Lung (tissue), 11 donors: ENCODE measurements at regions not wholly inside any gene's neighbourhood (a gene's known extent, or its start where the extent isn't known, plus 50 kb on each side); places are given as distances from the start of the nearest gene placed in this dataset.
"Not testable (repeated sequence)": the region's sequence is repeated elsewhere in the genome, so short reads cannot be mapped to it uniquely, and the experiment has no call there.

Experiments
- ATAC-seq: fragments of 200-7000 bp; cut with Tn5 transposase; one replicate; pipeline ENCODE4 v1.9.1; 2020; ENCODE audit warnings: moderate number of reproducible peaks; ENCODE audit not compliant: insufficient read depth, low FRiP score
- DNase-seq, 3 donors: peaks; one replicate each; pipeline ENCODE4 v3.0.0-alpha.2; 2013 to 2017
- H3K27ac ChIP-seq, 2 donors: one replicate each; pipeline ENCODE4 v1.5.1; 2013; ENCODE audit warnings: mild to moderate bottlenecking in 2 of 2, moderate library complexity in 2 of 2, control low read depth in 1 of 2, inconsistent platforms in 1 of 2, low read depth in 1 of 2, low read length in 1 of 2
- H3K27me3 ChIP-seq, 3 donors: one replicate each; pipeline ENCODE4 v1.5.1; 2013; ENCODE audit warnings: low read length in 2 of 3; ENCODE audit not compliant: control insufficient read depth in 3 of 3, insufficient read depth in 3 of 3
- H3K36me3 ChIP-seq, 4 donors: one replicate each; pipeline ENCODE4 v1.5.1; 2013; ENCODE audit warnings: low read length in 4 of 4, mild to moderate bottlenecking in 1 of 4, moderate library complexity in 1 of 4; ENCODE audit not compliant: control insufficient read depth in 4 of 4, insufficient read depth in 4 of 4
- H3K4me1 ChIP-seq, 5 donors: one replicate each; pipeline ENCODE4 v1.5.1; 2013; ENCODE audit warnings: low read length in 5 of 5, mild to moderate bottlenecking in 2 of 5, moderate library complexity in 1 of 5; ENCODE audit not compliant: control insufficient read depth in 5 of 5, insufficient read depth in 5 of 5
- H3K4me3 ChIP-seq: one replicate; pipeline ENCODE4 v1.5.1; 2013; ENCODE audit warnings: mild to moderate bottlenecking, control low read depth, moderate library complexity
- H3K9ac ChIP-seq, 2 donors: one replicate each; pipeline ENCODE4 v1.5.1; 2013; ENCODE audit warnings: low read length in 2 of 2, control low read depth in 1 of 2; ENCODE audit not compliant: insufficient read depth in 1 of 2
- H3K9me3 ChIP-seq, 4 donors: one replicate each; pipeline ENCODE4 v1.5.1; 2013; ENCODE audit warnings: low read length in 3 of 4, mild to moderate bottlenecking in 1 of 4, moderate library complexity in 1 of 4; ENCODE audit not compliant: control insufficient read depth in 4 of 4, insufficient read depth in 3 of 4
- WGBS, 2 donors: extraction: QIAGEN DNeasy Blood & Tissue Kit; methylation state at CpG; one replicate each; pipeline ENCODE4 v1.1.7; 2013; 5-methylcytosine and 5-hydroxymethylcytosine counted together
- TF ChIP-seq, protein P1 (sequence below): IDR thresholded peaks from 2 replicates; pipeline ENCODE4 v1.5.1; 2012; ENCODE audit warnings: mild to moderate bottlenecking; ENCODE audit errors: control extremely low read depth, extremely low read depth
- donor health status: control.
- donor health status: control.
- donor health status: Bipolar disorder and iron deficiency.
- donor health status: healthy.
- donor health status: DM: yes; HTN: yes; CAD: no.

DNA sequence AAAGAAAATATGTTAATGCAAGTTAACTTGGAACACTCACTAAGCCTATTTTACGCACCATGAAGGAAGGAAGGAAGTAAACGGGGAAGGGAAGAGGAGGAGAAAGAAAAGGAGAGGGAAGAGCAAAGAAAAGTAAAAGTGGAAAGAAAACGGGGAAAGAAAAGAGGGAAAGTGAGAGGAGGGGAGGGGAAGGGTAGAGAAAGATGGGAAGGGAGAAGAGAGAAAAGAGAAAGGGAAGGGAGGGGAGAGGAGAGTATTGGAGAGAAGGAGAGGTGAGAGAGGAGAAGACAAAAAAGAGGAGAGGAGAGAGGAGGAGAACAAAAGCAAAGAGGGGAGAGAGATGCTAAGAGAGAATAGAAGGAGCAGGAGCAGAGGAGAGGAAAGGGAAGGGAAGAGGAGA lies 224.1 kb downstream of the SLITRK2 start:
- ATAC-seq = no peak
- TF ChIP-seq, protein P1, sequence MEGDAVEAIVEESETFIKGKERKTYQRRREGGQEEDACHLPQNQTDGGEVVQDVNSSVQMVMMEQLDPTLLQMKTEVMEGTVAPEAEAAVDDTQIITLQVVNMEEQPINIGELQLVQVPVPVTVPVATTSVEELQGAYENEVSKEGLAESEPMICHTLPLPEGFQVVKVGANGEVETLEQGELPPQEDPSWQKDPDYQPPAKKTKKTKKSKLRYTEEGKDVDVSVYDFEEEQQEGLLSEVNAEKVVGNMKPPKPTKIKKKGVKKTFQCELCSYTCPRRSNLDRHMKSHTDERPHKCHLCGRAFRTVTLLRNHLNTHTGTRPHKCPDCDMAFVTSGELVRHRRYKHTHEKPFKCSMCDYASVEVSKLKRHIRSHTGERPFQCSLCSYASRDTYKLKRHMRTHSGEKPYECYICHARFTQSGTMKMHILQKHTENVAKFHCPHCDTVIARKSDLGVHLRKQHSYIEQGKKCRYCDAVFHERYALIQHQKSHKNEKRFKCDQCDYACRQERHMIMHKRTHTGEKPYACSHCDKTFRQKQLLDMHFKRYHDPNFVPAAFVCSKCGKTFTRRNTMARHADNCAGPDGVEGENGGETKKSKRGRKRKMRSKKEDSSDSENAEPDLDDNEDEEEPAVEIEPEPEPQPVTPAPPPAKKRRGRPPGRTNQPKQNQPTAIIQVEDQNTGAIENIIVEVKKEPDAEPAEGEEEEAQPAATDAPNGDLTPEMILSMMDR = no peak
- Histone ChIP-seq H3K27me3 (no peaks in the 10 kb centered on the region), H3K27ac (no peak overlapping the region), H3K9ac (no peak overlapping the region), H3K9me3 (peaks cover 0 to 5% (median 0%) of the 10 kb centered on the region in 4 donors), H3K4me3 (no peak overlapping the region), H3K36me3 (no peaks in the 10 kb centered on the region), H3K4me1 (no peaks in the 10 kb centered on the region)
- WGBS, 2 donors = 68 to 70% methylated on average over 3 of the region's 3 CpGs
- DNase-seq = no peak

DNA sequence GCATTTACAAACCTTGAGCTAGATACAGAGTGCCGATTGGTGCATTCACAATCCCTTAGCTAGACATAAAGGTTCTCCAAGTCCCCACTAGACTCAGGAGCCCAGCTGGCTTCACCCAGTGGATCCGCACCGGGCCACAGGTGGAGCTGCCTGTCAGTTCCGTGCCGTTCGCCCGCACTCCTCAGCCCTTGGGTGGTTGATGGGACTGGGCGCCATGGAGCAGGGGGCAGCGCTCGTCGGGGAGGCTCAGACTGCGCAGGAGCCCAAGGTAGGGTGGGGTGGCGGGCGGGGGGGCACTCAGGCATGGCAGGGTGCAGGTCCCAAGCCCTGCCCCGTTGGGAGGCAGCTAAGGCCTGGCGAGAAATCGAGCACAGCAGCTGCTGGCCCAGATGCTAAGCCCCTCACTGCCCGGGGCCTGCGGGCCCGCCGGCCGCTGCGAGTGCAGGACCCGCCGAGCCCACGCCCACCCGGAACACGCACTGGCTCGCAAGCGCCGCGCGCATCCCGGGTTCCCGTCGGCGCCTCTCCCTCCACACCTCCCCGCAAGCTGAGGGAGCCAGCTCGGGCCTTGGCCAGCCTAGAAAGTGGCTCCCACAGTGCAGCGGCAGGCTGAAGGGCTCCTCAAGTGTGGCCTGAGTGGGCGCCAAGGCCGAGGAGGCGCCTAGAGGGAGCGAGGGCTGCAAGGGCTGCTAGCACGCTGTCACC lies 228.5 kb downstream of the SLITRK2 start:
- not testable (repeated sequence) for H3K9ac ChIP-seq, H3K4me3 ChIP-seq, H3K36me3 ChIP-seq, H3K4me1 ChIP-seq, DNase-seq, H3K27ac ChIP-seq, H3K9me3 ChIP-seq, H3K27me3 ChIP-seq, ATAC-seq
- WGBS, 2 donors = 87 to 92% methylated on average over 20 to 45 of the region's 45 CpGs

DNA sequence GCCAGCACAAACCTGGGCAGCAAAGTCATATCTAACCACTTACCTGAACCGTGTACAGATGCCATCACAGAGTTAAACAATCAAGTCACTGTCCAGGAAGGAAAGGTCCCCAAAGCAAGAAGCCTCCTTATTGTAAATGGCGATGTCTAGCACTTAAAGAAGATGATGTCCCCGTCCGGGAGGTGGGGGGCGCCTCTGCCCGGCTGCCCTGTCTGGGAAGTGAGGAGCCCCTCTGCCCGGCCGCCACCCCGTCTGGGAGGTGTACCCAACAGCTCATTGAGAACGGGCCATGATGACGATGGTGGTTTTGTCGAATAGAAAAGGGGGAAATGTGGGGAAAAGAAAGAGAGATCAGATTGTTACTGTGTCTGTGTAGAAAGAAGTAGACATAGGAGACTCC lies 231.9 kb downstream of the SLITRK2 start:
- not testable (repeated sequence) for DNase-seq, H3K36me3 ChIP-seq, H3K27ac ChIP-seq, H3K9ac ChIP-seq, H3K9me3 ChIP-seq, H3K4me3 ChIP-seq, H3K27me3 ChIP-seq, ATAC-seq, H3K4me1 ChIP-seq
- WGBS, 2 donors = 86 to 92% methylated on average over 6 to 9 of the region's 12 CpGs

DNA sequence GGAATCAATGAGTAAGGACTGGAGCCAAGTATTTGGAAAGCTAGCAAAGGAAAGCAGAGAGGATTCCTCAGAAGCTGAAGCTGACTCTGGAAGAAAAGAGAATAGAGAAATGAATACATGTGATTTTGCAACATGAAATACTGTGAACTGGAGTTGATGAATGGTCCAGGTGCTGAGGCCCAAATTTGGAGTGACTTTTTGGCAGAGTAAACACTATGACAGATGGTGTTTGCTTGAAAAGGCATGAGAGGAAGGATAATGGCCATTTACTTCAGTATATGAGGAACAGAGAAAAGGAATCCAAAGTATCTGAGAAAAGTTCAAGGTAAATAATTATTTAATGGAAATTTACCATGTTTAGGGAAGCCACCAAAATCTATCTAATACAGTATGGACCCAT lies 236.7 kb downstream of the SLITRK2 start:
- DNase-seq (no peak), ATAC-seq (no peak)
- Histone ChIP-seq H3K9me3 (no peaks in the 10 kb centered on the region), H3K4me3 (no peak overlapping the region), H3K36me3 (no peaks in the 10 kb centered on the region), H3K9ac (no peak overlapping the region), H3K4me1 (no peaks in the 10 kb centered on the region), H3K27me3 (no peaks in the 10 kb centered on the region), H3K27ac (no peak overlapping the region)
- TF ChIP-seq, protein P1 = no peak
